T47D (cell line): ENCODE measurements at regions not wholly inside any gene's neighbourhood (a gene's known extent, or its start where the extent isn't known, plus 50 kb on each side); places are given as distances from the start of the nearest gene placed in this dataset.
"Not testable (repeated sequence)": the region's sequence is repeated elsewhere in the genome, so short reads cannot be mapped to it uniquely, and the experiment has no call there.

Experiments
- DNase-seq, 2 experiments: peaks; one replicate each; pipeline versions ENCODE4 v3.0.0 to v3.0.0-alpha.2; 2011 to 2012; ENCODE audit warnings: low read depth in 1 of 2, low spot score in 1 of 2
- JUND ChIP-seq: IDR thresholded peaks from 2 replicates; pipeline ENCODE4 v1.6.1; 2012; ENCODE audit warnings: low read depth
- in situ Hi-C: cut with HindIII; loops from 2 replicates; pipeline ENCODE4 v1.10.0; 2016; ENCODE audit warnings: low sequenced_read_pairs, low pct_unique_long_range_greater_than_20kb

DNA sequence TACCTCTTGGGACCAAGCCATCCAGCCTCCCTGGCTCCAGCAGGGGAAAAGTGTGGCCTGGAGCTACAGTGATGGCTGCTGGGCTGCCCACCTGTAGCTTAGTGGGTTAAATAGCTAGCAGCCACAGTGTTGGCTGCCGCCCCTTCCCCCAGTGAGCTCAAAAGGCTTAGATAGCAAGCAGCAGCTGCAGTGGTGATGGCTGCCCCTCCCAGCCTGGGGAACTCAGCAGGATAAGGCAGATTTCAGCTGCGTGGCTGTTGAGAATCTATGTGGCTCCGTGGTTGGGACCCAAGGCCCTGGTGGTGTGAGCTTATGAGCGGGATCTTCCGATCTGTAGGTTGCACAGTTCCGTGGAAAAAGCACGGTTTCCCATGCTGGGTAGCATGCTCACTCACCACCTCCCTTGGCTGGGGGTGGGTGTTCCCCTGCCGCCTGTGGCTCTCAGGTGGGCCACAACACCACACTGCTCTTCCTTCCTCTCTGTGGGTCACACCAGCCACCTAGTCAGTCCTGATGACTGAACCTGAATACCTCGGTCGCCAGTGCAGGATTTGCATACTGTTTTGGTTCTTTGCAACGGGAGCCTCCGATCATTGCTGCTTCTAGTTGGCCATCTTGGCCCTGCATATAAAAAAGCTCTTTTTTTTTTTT is 946.5 kb upstream of the FAM98A start:
- in situ Hi-C loops, result no loop called here
- no peak for TF ChIP-seq JUND
- DNase-seq, result no peak

DNA sequence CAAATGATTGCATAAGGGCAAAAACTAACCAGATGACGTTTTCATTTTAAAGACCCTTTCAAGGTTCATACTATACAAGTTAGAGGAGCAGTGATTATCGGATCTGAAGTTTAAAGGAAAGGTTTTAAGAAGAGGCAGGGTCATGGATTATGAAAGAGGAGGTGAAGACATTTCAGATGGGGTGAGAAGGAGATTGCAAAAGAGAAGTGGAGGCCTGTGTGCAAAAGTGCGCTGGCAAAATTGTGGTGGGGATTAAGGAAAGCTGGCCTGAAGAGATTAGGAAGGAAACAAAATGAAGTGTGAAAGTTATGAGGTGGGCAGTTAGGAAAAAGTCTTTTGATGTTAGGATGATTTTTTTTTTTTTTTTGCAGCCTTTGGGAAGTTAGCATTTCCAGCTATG is 935.7 kb upstream of the FAM98A start:
- in situ Hi-C loops, result no loop called here
- no peak for DNase-seq
- no peak for TF ChIP-seq JUND

GRCh38 chr2:34534341-34534740 is 935.2 kb upstream of the FAM98A start:
- DNase-seq, result no peak
- in situ Hi-C loops, result no loop called here
- no peak for TF ChIP-seq JUND

GRCh38 chr2:34533585-34534183 is 934.6 kb upstream of the FAM98A start:
- no peak for TF ChIP-seq JUND
- no peak for DNase-seq
- in situ Hi-C loops, result no loop called here

- no peak for DNase-seq
- in situ Hi-C loops, result no loop called here
- no peak for TF ChIP-seq JUND
These were observed 930.9 kb upstream of the FAM98A start for GRCh38 chr2:34529965-34530364.

DNA sequence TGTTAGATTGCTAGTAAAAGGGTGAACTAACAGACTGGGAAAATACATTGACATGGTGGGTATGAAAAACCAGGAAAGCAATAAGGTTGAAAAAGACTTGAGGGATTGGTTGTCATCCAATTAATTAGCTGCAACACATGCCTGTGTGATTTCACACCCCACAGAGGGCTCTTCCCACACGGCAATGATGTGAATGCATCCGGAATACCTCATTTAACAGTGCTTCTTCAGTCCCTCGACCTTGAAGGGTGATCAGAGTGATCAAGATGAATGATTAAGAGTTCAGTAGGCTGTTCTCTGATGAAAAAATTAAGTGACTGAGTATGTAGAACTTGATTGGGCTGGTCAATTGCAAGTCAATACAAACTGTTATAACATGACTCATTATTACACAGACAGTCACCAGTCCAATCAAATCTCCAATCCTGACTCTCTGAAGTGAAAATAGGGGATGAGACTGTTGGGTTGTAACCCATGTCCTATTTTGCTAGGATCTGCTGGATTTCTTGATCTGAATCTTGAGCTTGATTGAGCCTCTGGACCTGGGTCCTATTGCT is 924.9 kb upstream of the FAM98A start:
- in situ Hi-C loops, result no loop called here
- no peak for DNase-seq
- no peak for TF ChIP-seq JUND

GRCh38 chr2:34519659-34520058 is 920.6 kb upstream of the FAM98A start:
- no peak for TF ChIP-seq JUND
- in situ Hi-C loops, result no loop called here
- DNase-seq, result no peak

DNA sequence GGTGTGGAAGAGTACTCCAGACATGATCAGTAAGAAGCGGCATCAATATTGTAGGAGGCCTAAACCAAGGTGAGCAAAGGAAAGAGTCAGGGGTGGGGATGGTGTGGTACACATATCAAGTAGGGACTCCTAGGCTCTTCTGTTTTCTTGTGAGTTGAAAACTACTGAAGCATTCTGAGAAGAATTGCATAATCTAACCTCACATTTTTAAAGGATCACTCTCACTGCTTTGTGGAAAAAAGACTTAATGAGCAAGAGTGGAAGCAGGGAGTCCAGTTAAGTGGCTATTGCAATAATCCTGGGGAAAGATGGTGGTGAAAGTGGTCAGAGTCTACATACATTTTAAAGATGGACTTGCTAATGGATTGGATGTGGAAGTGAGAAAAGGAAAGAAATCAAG is 899.5 kb upstream of the FAM98A start:
- no peak for DNase-seq
- TF ChIP-seq JUND, result no peak
- in situ Hi-C loops, result no loop called here

- in situ Hi-C loops, DNase-seq: not testable (repeated sequence)
These were observed 895.1 kb upstream of the FAM98A start for GRCh38 chr2:34494192-34494591.

DNA sequence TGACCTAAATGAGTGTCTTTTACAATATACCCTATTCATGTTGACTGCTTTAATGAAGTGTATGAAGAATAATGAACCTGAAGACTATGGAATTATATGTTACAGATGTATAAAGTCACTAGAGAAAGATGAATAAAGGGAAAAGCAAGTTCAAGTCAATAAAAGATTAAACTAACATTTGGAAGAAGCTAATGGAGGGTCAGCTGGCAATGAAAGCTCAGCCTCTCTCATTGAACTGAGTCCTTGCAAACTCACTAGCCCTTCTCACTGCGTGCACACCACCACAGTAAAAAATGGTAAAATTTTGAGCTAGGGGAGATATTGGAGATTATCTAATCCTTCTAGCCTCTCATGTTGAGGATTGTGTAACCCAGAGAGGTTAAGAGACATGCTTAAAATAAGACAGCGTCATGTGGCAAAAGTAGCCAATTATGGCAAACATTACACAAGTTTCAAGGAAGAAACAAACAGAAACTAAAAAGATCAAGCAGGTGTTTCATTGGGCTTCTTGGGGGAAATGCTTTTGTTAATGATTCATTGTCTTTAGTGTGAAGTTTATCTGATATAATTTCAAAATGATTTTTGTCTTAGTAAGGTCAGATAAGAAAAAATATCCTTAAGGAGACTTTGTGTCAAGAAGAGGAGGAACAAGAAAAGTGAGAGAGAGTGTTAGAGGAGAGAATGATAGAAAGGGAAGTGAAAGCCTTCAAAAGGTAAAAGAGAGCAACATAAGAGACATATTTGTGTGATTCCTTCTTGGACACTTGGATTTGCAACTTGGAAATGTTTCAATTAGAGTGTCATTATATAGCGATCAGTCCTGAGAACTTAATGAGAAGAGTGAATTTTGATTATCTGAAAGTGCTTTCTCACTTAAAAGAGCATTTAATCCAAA is 893.7 kb upstream of the FAM98A start:
- in situ Hi-C loops, result no loop called here
- TF ChIP-seq JUND, result no peak
- DNase-seq, result no peak

GRCh38 chr2:34486965-34487364 is 887.9 kb upstream of the FAM98A start:
- DNase-seq, result no peak
- TF ChIP-seq JUND, result no peak
- in situ Hi-C loops, result no loop called here

GRCh38 chr2:34481542-34481941 is 882.4 kb upstream of the FAM98A start:
- no peak for TF ChIP-seq JUND
- DNase-seq, result no peak
- in situ Hi-C loops, result no loop called here

GRCh38 chr2:34480366-34480765 is 881.3 kb upstream of the FAM98A start:
- in situ Hi-C loops, result no loop called here
- no peak for DNase-seq
- no peak for TF ChIP-seq JUND
